K562 (cell line): ENCODE measurements at regions not wholly inside any gene's neighbourhood (a gene's known extent, or its start where the extent isn't known, plus 50 kb on each side); places are given as distances from the start of the nearest gene placed in this dataset.

Source experiments
- POLR2A ChIP-seq: fragments of 450-650 bp; conservative IDR thresholded peaks from 2 replicates; pipeline ENCODE4 v1.6.1; 2016
- REST ChIP-seq, 2 experiments: fragments of 450-650 bp; formaldehyde crosslinking in 1 of 2; IDR thresholded peaks; 2 replicates each; pipeline versions ENCODE4 v1.4.0 to v1.6.1; 2014 to 2020; ENCODE audit warnings: mild to moderate bottlenecking in 2 of 2, borderline replicate concordance in 1 of 2, low read depth in 1 of 2
- SMAD3 ChIP-seq: fragments of 450-650 bp; formaldehyde crosslinking; conservative IDR thresholded peaks from 2 replicates; pipeline ENCODE4 v1.4.0; 2020; ENCODE audit warnings: mild to moderate bottlenecking
- TAF1 ChIP-seq: IDR thresholded peaks from 2 replicates; pipeline ENCODE4 v1.6.1; 2011; ENCODE audit warnings: mild to moderate bottlenecking, low read length, moderate library complexity; ENCODE audit not compliant: insufficient read depth, control insufficient read depth, severe bottlenecking; ENCODE audit errors: extremely low read depth
- ZFP36 ChIP-seq: fragments of 150-350 bp; IDR thresholded peaks from 2 replicates; pipeline ENCODE4 v1.6.1; 2018; ENCODE audit warnings: low read length, low read depth; ENCODE audit not compliant: partially characterized antibody
- ZNF785 ChIP-seq: fragments of 250-450 bp; sonication (Bioruptor Pico); IDR thresholded peaks from 2 replicates; pipeline ENCODE4 v1.4.0; 2020; ENCODE audit warnings: mild to moderate bottlenecking

GRCh38 chr19:28703400-28703956, 509.5 kb downstream of the UQCRFS1 start:
- TF ChIP-seq ZFP36 (no peak), TAF1 (no peak), REST (IDR thresholded peaks at IDR 0.05; ENCODE audit: borderline replicate concordance) (no peak), REST (CRISPR knock-in tag; IDR thresholded peaks at IDR 0.05; ENCODE audit: low read depth) (no peak), SMAD3 (CRISPR knock-in tag) (no peak), ZNF785 (CRISPR knock-in tag) (no peak), POLR2A (no peak)
